ENCODE measurements at regions not wholly inside any gene's neighbourhood (a gene's known extent, or its start where the extent isn't known, plus 50 kb on each side); places are given as distances from the start of the nearest gene placed in this dataset.
A peak's percentile ranks its signal among the peaks of the same experiment; 100 is the strongest.

GRCh38 chr10:57867241-57867640 lies 400.5 kb downstream of the IPMK start:
- TF ChIP-seq EP300 (IDR thresholded peaks at IDR 0.05) (no peak), CTCF (IDR thresholded peaks at IDR 0.05) (no peak), POLR2AphosphoS5 (IDR thresholded peaks at IDR 0.05) (no peak), POLR2A (IDR thresholded peaks at IDR 0.05) (no peak)
- H3K27ac ChIP-seq: no peak overlapping the region

GRCh38 chr10:57864765-57865680 lies 402.7 kb downstream of the IPMK start:
- 12 to 35% (median 22%) methylated on average over 2 of the region's 2 CpGs for WGBS, 5 donors
- DNase-seq: peak in 1 of 2 donors; percentile 57
- TF ChIP-seq CTCF (IDR thresholded peaks at IDR 0.05) (no peak), EP300 (IDR thresholded peaks at IDR 0.05) (no peak), POLR2AphosphoS5 (IDR thresholded peaks at IDR 0.05) (no peak), POLR2A (IDR thresholded peaks at IDR 0.05) (no peak)

More at GRCh38 chr10:57867241-57867640, 400.5 kb downstream of the IPMK start:
- no peaks in the 10 kb centered on the region for H3K36me3 ChIP-seq
- 5 to 27% (median 20%) methylated on average over 1 of the region's 1 CpG for WGBS, 5 donors
- no peak overlapping the region for H3K4me3 ChIP-seq
- H3K4me1 ChIP-seq: no peaks in the 10 kb centered on the region
- no peaks in the 10 kb centered on the region for H3K9me3 ChIP-seq
- intact Hi-C loops (cut with DNase I; ENCODE audit: low total_unique reads): no loop called here
- DNase-seq: no peak
- H3K27me3 ChIP-seq: no peaks in the 10 kb centered on the region

GRCh38 chr10:57849691-57850357 lies 417.9 kb downstream of the IPMK start:
- peak in 1 of 2 donors; percentile 16 for DNase-seq
- intact Hi-C loops (cut with DNase I; ENCODE audit: low total_unique reads): no loop called here
- Histone ChIP-seq H3K4me3 (no peak overlapping the region), H3K27me3 (no peaks in the 10 kb centered on the region), H3K36me3 (no peaks in the 10 kb centered on the region), H3K9me3 (no peaks in the 10 kb centered on the region), H3K4me1 (no peaks in the 10 kb centered on the region), H3K27ac (no peak overlapping the region)
- WGBS, 5 donors: 37 to 73% (median 42%) methylated on average over 1 of the region's 1 CpG
- TF ChIP-seq CTCF (IDR thresholded peaks at IDR 0.05): no peak
- no peak for TF ChIP-seq POLR2A (IDR thresholded peaks at IDR 0.05)
- no peak for TF ChIP-seq POLR2AphosphoS5 (IDR thresholded peaks at IDR 0.05)
- no peak for TF ChIP-seq EP300 (IDR thresholded peaks at IDR 0.05)

More at GRCh38 chr10:57864765-57865680, 402.7 kb downstream of the IPMK start:
- H3K4me1 ChIP-seq: no peaks in the 10 kb centered on the region
- H3K27ac ChIP-seq: peak overlapping the region in 2 of 5 donors; percentile 3 to 14
- no peaks in the 10 kb centered on the region for H3K27me3 ChIP-seq
- H3K36me3 ChIP-seq: no peaks in the 10 kb centered on the region
- no peak overlapping the region for H3K4me3 ChIP-seq
- intact Hi-C loops (cut with DNase I; ENCODE audit: low total_unique reads): no loop called here
- H3K9me3 ChIP-seq: no peaks in the 10 kb centered on the region

GRCh38 chr10:57846307-57847065 lies 421.2 kb downstream of the IPMK start:
- intact Hi-C loops (cut with DNase I; ENCODE audit: low total_unique reads): no loop called here
- 68 to 80% (median 77%) methylated on average over 2 of the region's 2 CpGs for WGBS, 5 donors

More at GRCh38 chr10:57846307-57847065, 421.2 kb downstream of the IPMK start:
- TF ChIP-seq CTCF (IDR thresholded peaks at IDR 0.05) (no peak), EP300 (IDR thresholded peaks at IDR 0.05) (no peak), POLR2A (IDR thresholded peaks at IDR 0.05) (no peak), POLR2AphosphoS5 (IDR thresholded peaks at IDR 0.05) (no peak)
- H3K4me1 ChIP-seq: no peaks in the 10 kb centered on the region
- H3K27ac ChIP-seq: no peak overlapping the region
- H3K4me3 ChIP-seq: no peak overlapping the region
- no peaks in the 10 kb centered on the region for H3K36me3 ChIP-seq
- H3K27me3 ChIP-seq: no peaks in the 10 kb centered on the region
- no peak for DNase-seq
- H3K9me3 ChIP-seq: peaks cover 0 to 3% (median 0%) of the 10 kb centered on the region in 4 donors

All from stomach (tissue), 8 donors.